GM18498 (cell line): ENCODE measurements at regions not wholly inside any gene's neighbourhood (a gene's known extent, or its start where the extent isn't known, plus 50 kb on each side); places are given as distances from the start of the nearest gene placed in this dataset.

Experiments used
- ATAC-seq: cut with Tn5 transposase; IDR thresholded peaks from one replicate; pipeline ENCODE4 v1.9.1; 2021; ENCODE audit warnings: mild to moderate bottlenecking, moderate library complexity; ENCODE audit not compliant: unreplicated experiment

GRCh38 chr9:75607521-75607920 is 283.0 kb upstream of the PCSK5 start:
- no peak for ATAC-seq

DNA sequence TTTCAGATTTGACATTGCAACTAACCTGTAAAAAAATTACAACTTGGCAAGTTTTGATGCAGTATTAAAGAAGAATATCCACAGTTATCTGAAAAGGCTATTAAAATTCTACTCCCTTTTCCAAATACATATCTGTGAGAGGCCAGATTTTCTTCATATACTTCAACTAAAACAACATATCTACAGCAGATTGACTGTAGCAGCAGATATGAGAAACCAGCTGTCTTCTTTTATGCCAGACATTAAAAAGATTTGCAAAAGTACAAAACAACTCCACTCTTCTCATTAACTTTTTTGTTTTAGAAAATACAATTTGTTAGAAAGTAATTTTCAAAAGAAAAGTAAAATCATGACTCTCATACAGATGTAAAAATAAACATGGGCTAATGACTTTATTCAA is 281.1 kb upstream of the PCSK5 start:
- no peak for ATAC-seq

GRCh38 chr9:75610246-75610645 is 280.2 kb upstream of the PCSK5 start:
- ATAC-seq, result no peak

DNA sequence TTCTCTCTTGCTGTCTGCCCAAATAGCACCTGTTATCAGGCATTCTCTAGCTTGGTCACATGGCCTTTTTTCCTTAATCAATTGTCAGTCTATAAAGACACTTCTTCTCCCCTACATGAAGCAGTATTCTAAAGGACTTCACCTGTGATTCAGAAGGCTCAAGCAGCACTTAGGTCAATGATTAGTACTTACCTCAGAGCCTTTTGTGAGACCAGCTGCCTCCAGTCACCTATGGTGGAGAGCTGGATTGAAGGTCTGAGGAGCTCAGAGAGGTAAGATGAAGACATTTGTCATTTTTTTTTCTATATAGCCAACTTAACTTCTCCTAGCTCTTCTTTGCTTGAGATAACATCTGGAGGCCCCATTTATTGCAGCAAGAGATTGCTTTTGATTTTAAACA is 278.3 kb upstream of the PCSK5 start:
- no peak for ATAC-seq

GRCh38 chr9:75612754-75613153 is 277.7 kb upstream of the PCSK5 start:
- ATAC-seq, result no peak

DNA sequence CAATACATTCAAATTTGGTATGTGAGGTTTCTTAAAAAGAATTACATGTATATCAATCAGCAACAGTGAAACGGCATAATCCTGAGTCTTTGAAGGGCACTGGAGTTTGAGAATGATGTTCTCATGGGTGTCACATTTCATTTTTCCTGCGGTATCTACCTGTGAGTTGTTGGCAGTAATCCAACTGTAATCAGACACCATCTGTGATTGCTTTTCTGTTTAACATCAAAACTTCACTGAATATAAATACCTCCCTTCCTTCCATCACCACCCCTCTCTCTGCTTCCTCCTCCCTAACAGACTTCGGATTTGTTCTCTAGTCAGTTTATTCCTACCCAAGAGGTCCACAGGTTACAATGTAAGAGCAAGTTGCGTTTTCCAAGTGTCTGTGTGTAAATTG is 275.2 kb upstream of the PCSK5 start:
- ATAC-seq, result no peak

- no peak for ATAC-seq
These were observed 274.4 kb upstream of the PCSK5 start for GRCh38 chr9:75616052-75616451.

- ATAC-seq, result no peak
These were observed 273.5 kb upstream of the PCSK5 start for GRCh38 chr9:75616841-75617566.

- ATAC-seq, result no peak
These were observed 267.0 kb upstream of the PCSK5 start for GRCh38 chr9:75623462-75623861.

- ATAC-seq, result no peak
These were observed 265.5 kb upstream of the PCSK5 start for GRCh38 chr9:75624998-75625397.

DNA sequence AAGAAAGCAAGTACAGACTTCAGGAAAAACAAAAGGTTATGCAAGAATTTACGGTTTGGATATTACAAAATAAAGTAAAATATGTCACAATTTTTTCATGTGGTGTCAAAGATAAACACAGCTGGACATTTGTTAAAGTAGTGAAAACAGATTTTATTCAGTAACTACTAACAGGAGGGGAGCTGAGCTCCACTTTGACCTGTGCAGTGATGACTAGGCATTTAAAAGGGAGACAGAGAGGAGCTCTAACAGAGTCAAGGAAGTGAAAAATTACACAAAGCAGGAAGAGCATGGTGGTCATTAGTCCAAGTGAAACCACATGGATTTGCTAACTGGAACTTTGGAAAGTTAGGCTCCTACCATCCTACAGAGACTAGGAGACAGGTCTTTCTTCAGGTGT is 263.6 kb upstream of the PCSK5 start:
- no peak for ATAC-seq

- ATAC-seq, result no peak
These were observed 261.5 kb upstream of the PCSK5 start for GRCh38 chr9:75628952-75629351.

DNA sequence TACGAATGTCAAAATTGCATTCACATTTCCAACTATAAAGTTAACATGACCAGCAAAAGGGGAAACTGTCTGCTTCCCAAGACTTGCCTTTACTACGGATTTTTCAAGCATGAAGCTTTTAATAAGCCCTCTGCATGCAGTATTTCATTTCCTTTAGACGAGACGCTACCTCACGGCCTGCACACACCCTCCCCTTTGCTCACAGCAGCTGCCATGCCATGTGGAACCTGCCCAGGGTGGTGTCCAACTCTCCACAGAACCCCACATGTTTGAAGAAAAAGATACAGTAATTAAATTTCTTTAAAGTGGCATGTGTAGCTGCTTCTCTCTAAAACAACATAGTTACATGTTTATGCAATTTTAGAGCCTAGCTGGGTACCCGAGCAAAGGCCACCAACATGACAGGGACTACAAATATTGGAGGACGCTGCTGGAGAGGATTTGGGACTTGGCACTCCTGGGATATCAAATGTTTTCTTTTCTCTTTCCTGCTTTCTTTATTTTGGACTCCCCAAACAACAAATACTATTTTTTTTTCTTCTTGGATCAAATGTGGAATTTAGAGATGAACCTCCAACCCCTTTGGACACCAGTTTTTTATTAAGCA is 256.9 kb upstream of the PCSK5 start:
- ATAC-seq, result no peak

DNA sequence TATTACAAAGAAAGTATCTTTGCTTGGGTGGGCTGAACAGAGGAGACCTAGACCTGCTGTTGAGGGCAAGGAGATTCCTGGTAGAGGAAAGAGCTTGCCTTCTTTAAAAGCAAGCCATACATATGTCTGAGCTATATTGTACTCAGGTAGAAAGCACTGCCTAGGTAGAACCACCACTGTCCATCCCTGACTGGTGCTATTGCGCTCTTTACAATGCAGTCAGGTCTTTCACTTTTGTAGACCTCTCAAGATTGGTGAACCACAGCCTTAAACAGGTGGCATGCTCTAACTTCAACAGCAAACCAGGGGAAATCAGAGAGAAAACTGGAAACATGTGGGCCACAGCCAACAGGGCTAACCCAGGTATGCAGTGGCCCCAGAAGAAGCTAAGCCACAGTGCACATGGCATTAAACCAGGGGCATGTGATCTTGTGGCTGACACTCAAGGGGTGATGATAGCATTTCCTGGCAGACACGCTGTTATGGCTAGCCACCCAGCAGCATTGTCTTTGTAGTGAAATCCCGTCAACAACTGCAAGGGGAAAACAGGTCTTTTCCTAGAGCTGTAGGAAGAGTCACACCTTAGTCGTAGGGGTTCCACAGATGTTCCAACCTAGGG is 253.9 kb upstream of the PCSK5 start:
- no peak for ATAC-seq

GRCh38 chr9:75639971-75640610 is 250.4 kb upstream of the PCSK5 start:
- ATAC-seq, result no peak

GRCh38 chr9:75642522-75642921 is 248.0 kb upstream of the PCSK5 start:
- ATAC-seq, result no peak

DNA sequence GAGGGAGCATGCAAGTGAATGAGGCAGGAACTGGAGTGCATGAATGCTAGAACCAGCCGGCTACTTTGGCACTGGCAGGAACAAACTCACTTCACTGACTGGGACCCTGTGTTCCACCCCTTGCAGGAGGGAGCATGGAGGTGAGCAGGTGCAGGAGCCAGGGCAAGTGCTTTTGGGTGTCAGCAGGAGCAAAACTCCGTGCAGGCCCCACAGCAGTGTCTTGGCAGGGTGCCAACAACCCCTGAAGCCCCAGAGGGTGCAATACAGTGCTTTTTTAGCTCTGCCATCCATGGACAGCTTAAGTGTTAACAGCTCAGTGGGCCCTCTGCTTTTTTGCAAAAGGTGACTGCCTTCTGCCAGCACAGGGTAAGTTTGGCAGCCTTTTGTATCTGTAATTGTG is 245.8 kb upstream of the PCSK5 start:
- no peak for ATAC-seq

- ATAC-seq, result no peak
These were observed 242.4 kb upstream of the PCSK5 start for GRCh38 chr9:75648034-75648433.

GRCh38 chr9:75649060-75649459 is 241.4 kb upstream of the PCSK5 start:
- no peak for ATAC-seq

DNA sequence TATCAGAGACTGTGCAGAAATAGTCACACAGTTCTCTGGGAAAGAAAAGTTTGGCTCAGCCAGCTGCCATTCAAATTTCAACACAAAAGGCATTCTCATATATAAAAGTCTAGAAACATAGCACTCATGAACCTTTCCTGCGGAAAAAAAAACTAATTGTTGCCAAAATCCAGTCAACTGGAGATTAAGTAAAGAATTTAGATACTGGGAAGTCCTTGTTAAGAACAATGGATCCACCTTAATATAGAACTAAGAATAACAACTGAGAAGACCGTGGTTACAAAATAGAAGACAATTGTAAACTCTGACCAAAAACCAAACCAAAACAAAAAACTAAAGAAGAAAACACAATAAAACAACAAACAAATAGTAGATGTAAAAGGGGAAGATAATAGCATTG is 238.8 kb upstream of the PCSK5 start:
- no peak for ATAC-seq

DNA sequence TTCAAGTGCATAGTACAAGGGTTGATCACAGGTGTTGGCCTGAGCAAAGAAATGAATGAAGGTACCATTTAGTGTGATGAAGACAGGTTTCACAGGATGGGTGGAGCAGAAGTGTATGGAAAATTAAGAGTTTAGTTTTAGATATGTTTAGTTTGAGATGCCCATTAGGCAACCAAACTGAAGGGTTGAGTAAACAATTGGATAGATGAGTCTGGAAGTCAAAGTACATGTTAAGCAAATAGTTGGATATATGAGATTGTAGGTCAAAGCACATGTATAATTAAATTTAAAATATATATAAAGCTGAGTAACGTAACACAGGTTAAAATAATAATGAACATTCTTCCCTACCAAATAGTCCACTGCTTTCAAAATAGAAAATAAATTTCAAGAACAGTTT is 237.1 kb upstream of the PCSK5 start:
- ATAC-seq, result no peak

DNA sequence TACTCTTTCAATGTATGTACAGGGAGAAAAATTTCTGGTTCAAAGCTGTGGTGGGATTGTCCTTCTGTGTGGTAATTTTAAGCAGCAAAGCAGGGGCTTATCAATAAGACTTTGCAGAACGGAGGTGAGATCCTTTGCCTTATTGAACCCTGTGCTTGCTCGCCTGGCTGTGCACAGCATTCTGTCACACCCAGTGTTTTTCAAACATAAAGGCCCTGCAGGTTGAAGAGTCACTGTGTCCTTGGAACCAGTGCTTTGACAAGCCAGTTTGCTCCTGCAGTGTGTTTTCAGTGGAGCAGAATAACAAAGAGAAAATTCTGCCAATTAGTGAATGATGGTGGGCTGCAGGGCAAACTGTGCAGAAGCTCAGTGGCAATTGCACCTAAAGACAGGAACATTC is 236.7 kb upstream of the PCSK5 start:
- no peak for ATAC-seq
